Stimulated activated CD4-positive, alpha-beta T cell treated with anti-CD3 and anti-CD28 coated beads, Interleukin-1b, Interleukin-23, amount 100 ng/mL, for 24 hours (primary cell): ENCODE measurements at regions not wholly inside any gene's neighbourhood (a gene's known extent, or its start where the extent isn't known, plus 50 kb on each side); places are given as distances from the start of the nearest gene placed in this dataset.
"Not testable (repeated sequence)": the region's sequence is repeated elsewhere in the genome, so short reads cannot be mapped to it uniquely, and the experiment has no call there.

Experiments used
- DNase-seq, 4 experiments: peaks; one replicate each; pipeline ENCODE4 v3.0.0-alpha.2; 2020; ENCODE audit warnings: low read depth in 4 of 4, low spot score in 1 of 4

DNA sequence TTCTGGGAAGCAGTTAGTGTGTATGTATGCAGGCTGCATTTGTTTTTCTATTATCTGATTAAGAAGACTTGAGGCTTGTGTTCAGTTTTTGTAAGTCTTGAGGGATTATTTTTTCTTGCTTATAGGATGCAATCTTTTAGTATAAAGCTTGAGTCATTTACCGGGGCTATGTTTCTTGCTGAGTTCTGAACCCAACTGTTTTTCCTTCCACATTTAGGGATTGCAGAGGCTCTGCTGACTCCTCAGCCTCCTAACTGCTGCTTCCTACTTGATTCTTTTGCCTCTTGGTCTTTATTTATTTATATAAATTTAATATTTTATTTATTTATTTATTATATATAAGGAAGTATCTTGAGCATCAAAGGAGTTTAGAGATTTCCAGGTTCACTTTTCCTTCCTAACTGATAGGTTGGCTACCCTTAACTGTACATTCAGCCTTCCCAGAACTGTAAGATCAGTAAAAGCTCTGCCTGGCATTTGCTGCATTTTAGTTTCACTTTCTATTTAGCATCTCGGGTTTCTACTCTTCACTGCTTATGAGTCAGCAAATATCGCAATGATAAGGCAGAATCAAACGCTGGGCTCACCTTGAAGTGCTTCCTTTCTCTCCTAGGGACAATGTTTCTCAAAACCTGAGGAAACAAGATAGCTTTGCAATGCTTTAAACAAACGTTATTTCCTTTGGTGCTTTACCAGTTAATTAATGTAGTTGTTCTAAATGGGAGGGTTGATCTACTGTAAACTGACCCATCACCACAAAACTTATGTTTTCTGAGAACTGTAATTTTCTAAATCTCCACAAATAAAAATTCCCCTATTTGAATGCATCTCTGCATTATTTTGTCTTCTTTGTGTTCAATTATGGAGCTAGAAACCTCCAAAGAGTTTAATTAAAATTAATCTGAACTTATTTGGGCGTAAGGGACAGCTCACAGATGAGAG, 1183.7 kb upstream of the TMEM132C start:
- no peak for DNase-seq

DNA sequence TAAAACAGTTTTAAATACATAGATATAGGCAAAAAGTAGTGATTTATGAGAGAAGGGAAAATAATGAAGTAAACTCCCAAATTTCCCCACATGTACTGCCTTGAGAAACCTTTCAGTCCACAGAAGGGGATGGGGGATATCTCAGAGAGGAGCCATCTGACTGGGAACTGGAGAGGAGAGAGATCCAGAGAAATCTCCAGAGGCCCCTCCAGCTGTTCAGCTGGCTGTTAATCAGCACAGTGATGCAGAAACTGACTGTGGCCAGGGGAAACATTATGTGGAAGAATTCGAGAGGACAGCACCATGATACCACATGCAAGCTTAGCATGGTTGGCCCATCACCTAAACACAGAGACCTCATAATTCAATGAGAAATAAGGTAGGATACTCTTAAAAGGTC, 1165.9 kb upstream of the TMEM132C start:
- no peak for DNase-seq

DNA sequence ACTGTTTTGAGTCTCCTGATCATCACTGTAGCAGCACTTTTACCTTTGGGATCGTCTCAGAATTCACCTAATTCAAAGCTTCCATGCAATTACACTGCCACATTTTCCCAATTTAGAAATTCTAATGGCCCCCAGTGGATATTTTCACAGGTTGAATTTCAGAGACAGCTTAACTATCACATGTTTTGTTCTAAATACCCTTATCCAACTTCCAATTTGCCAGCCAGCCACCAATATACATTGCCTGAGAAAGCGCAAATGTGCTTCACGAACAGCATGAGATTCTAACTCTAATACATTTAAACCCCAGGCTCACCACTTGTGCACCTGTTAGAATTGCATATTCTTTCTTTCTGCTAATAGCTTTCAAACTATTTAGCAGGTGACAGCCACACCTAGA, 1160.9 kb upstream of the TMEM132C start:
- DNase-seq, result no peak

DNA sequence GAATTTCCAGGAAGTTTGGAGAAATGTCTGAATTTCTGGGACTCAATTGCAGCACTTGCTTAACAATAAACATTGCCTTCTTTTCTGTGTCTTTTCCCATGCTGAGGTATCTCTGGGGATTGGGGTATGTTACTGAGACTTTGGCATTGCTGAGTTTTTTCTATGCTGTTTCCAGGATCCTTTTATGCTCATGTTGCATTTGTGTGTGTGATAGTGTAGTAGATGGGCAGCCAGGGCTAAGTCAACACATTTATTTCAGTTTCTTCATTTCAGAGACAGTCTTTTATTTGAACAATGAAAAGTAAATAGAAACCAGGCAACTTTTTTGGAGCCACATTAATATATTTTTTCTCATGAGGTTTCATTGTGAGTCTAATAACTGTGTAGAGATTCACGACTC, 1160.3 kb upstream of the TMEM132C start:
- no peak for DNase-seq

DNA sequence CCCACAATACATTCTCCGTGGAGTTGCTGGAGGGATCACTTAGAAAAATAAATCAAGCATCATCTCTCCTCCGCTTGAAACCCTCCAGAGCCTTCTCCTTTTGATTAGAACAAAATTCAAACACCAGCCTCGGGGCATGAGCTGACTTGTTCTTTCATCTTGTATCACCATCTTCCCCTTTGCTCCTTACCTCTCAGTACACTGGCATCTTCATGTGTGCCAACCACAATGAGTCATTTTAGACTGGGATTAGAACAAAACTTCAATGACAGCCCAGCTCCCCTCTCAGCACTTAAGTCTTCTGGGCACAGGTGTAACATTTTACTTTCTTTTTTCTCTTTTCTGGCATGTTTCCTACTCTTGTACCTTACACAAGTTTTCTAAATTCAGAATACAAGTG, 1159.2 kb upstream of the TMEM132C start:
- DNase-seq, result no peak

DNA sequence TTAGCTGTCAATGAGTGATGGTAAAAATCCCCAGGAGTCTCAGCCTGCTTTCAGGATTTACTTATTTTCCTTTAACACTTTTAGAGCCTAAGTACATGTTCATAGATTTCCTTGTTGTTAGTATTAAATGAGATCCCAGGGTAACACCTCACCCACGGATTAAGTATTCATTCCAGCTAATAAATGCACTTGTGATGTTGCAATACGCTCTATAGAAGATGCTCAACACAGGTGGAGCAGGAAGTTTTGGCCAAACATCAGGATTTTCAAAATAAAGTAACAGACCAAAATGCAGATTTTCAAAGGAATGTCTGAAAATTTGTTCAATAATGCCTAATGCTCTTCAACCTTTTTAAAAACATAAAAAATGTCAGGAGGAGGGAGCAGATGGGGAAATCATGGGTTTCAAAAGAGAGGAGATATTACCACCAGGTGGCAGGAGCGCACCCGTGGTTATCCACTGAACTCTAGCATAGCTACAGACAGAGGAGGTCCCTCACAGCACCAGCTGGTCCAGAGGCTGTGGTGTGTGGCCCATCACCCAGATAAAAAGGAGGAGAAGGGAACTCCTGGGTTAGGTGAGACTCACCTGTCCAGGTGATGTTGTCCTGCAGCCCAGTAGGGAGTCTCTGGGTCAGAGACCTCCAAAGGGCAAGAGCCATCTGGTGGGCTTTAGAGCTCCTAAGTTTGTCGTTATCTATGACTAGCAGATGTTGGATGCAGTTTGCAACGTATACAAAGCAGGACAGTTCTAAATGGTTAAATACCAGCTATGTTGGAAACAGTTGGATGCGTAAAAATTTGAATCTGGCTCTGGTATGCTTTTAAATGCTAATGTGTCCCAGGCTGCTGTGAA, 1158.4 kb upstream of the TMEM132C start:
- DNase-seq, result peak in 2 of 4 experiments; percentile 11 to 30

DNA sequence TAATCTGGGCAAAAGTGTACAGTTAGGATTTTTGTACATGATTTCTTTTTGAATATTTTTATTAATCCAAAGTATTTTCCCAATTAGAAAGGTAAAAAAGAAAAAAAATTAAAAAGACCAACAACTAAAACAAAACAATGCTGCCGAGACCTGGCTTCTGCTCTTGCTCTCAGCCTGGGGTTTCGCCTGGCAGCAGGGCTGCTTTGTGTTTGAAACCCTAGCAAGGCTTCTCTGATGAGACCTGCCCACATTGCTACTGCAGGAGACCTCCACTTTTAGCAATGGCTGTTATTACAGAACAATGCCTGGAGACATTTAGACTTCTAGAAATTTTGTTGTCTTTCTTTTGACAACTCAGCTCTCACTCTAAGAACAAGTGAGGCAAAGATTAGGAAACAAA, 1153.0 kb upstream of the TMEM132C start:
- no peak for DNase-seq

DNA sequence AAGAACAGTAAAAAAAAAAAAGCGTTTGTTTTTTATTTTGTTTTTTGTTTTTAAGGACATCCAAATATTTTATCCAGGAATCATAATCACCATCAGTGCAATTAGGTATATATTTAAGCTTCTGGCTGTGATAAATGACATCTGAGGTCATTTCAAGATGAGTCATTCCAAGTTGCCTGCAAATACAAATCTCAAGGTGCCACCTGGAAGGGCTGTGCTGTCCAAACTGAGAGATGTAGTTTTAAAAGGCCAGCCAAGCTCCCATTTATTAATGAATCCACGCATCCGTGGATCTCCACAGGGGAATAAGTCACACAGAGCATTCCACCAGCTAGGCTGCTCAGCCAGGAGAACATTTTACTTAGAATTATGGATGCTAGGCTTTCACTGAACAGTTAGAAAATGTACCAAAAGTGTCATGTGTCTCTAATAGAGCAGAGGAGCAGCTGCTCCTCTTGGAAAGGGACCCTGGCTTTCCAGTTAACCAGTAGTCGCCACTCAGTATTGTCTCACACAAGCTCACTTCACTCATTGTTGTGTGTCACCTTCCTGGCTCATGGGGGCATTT, 1151.4 kb upstream of the TMEM132C start:
- no peak for DNase-seq

DNA sequence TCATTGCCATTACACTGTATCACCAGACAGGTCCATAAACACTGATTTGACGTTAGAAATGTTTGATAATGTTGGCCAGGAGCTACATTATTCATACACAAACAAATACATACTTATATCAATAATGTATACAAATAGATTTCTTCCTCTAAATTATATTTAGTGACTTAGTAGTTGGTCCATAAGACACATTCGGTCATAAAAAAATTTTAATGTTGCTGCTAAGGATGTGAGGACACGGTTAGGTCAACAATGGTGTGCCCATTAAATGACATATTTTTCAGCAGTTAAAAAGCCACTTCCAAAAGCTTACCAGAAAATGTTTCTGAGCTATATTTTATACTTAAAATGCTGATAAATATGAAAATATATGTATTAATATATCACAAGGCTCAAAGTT, 1148.7 kb upstream of the TMEM132C start:
- no peak for DNase-seq

DNA sequence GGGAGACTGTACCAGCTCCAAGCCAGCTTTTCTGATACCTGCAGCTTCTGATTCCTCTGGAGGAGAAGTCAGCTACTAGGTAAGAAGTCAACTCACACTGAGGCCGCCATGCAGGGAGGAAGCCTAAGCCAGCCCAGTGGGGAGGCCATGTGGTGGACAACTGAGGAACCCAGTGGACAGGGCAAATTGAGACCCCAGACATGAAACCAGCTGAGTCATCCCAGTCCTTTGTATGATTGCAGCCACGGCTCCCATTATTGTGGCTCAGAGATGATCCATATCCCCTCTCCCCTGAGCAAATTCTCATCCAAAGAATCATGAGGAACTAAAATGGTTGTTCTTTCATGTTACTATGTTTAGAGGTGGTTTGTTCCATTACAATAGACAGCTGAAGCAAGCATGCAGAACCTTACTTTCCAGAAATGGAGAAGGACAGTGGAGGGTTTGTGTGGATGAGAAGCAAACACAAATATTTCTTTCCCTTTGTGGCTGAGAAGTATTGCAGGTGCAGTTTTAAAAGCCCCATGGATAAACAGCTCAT, 1147.3 kb upstream of the TMEM132C start:
- no peak for DNase-seq

DNA sequence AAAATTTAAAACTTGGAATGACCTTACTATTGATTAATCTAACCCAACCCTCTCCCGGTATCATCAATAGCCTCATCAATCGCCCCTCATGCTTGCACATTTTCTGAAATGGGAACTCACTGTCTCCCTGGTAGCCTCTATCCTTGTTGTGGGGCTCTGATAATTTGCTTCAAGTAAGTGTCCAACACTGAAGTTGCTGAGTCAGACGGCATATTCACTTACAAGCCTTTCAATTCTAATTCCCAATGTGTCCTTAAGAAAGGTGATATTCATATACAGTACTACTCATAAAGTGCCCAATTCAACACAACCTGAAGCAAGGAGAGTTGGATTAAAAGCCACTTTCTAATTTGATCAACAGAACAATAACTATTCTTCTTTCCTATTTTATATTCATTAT, 1146.1 kb upstream of the TMEM132C start:
- no peak for DNase-seq

DNA sequence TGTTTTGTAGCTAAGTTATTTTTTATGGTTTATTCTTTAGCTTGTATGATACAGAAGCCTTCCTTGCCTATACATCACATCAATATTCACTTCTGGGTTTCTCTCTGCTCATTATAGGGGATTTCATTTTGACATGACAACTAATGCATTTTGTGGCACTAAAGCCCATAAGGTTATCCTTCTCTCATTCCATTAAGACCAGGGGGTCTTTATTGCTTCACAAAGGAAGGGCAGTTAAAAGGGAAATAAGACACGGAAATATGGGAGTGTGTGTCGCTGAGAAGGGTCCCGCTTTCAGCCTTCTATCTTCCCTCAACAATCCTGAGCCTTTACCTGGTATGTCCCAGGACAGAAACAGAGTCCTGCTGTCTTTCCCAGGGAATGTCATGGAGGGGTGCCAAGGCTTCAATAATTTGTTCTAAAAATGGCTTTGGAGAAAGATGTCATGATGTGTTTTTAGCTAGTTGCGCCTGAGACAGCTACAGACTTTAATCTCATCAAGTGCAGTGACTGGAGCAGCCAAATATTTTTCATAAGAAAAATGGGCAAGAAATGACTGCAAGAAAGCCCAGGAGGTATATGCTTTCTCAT, 1145.4 kb upstream of the TMEM132C start:
- DNase-seq, result no peak

DNA sequence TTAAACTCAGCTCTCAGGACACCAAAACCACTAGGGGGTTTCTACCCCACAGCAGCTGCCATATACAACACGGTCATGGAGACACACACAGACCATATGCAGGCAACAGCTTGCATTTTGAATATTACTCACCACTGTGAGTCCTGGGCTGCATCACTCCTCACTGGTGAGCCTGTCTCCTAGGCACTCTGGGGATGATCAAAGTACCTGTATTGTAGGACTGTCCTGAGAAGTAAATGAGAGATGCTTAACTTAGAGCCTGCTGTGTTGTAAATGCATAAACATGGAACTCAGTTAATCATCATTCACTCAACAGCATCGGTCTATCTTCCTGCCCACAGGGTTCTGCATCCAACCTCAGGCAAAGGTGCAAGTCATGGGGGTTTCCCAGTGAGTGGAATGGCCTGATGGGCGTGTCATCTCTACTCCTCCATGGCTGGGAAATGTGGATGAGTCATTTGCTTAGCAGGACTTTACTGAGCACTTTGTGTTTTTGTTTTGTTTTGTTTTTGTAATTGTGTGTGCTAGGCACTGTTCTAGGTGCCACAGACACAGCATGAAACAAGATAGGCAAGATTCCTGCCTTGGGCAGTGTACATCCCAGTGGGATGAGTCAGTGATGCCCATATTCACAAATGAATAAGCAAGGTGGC, 1141.2 kb upstream of the TMEM132C start:
- peak in 2 of 4 experiments; percentile 14 to 40 for DNase-seq

DNA sequence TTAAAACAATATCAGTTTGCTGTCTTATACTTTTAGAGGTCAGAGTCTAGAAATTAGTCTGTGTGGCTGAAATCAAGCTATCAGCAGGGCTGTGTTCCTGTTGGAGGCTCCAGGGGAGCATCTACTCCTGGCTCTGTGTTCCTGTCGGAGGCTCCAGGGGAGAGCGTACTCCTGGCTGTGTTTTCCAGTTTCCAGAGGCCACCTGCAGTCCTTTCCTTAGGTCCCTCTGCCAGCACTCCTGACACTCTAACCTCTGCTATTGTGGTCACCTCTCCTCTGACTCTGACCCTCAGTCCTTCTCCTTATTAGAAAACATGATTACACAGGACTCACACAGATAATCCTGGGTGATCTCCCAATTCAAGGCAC, 1140.7 kb upstream of the TMEM132C start:
- no peak for DNase-seq

DNA sequence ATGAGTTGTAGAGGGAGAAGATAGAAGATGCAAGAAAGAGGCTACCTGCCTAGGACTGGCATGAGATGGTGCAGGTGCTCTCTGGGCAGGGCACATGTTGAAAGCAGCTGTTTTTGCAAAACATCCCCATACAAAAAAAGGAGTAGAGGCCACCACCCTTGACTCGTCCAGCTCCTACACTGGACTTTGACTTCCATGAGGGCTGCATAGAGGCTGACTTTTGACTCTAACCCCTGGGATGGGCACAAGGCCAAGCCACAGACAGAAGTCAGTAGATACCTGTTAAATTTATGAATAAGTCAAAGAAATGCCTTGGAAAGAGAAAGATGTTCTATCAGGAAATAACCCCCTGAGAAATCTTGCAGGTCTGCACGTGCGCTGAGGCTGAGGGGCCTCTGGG, 1139.1 kb upstream of the TMEM132C start:
- no peak for DNase-seq

DNA sequence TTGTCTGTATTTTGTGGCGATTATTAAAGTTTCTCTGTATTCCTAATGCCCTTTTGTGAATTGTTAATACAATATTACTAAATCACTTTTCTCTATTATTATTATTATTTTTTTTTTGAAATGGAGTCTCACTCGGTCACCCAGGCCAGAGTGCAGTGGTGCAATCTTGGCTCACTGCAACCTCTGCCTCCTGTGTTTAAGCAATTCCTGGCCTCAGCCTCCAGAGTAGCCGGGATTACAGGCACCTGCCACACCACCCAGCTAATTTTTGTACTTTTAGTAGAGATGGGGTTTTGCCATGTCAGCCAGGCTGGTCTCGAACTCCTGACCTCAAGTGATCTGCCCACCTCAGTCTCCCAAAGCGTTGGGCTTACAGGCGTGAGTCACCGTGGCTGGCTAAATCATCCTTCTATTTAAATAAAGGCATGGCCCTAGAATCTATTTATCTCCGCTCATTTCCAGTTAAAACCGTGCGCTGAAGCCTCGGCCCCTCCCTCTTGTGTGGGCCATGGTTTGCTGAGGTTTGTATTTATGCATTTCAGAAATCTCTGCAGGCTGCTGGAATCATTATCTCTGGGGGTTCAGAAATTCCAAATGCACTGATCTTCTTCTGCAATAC, 1136.4 kb upstream of the TMEM132C start:
- no peak for DNase-seq

DNA sequence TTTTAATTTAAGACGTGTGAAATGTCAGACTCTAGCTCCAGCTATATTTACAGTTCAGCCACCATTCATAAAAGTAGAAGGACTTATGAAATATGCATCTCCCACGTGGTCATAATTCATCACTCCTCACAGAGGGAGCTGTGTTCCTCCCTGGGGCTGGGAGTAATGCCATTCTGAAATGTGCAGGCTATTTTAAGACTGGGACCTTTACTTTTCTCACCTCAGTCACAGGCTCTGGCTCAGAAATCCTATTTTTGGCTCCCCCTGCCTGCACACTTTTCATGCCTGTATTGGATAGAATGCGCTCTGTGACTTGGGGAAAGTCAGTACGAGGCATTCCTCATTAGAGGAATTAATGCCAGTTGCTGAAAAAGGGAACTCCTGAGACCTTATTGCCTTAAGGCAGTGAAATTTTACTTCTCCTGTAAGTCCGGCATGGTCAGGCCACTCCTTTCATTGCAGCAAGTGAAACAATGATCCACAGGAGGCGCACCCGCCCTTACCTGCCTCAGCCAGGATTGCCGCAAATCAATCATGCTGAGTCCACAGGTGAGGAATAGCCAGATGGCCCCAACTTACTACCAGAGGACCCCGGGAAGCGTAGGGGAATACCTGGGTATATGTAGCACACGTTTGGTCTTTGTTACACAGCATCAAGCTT, 1133.2 kb upstream of the TMEM132C start:
- no peak for DNase-seq

DNA sequence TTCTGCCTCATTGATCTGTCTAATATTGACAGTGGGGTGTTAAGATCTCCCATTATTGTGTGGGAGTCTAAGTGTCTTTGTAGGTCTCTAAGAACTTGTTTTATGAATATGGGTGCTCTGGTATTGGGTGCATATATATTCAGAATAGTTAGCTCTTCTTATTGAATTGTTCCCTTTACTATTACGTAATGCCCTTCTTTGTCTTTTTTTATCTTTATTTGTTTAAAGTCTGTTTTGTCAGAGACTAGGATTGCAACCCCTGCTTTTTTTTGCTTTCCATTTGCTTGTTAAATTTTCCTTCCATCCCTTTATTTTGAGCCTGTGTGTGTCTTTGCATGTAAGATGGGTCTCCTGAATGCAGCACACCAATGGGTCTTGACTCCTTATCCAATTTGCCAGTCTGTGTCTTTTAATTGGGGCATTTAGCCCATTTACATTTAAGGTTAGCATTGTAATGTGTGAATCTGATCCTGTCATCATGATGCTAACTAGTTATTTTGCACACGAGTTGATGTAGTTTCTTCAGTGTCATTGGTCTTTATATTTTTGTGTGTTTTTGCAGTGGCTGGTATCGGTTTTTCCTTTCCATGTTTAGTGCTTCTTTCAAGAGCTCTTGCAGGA, 1126.0 kb upstream of the TMEM132C start:
- not testable (repeated sequence) for DNase-seq

DNA sequence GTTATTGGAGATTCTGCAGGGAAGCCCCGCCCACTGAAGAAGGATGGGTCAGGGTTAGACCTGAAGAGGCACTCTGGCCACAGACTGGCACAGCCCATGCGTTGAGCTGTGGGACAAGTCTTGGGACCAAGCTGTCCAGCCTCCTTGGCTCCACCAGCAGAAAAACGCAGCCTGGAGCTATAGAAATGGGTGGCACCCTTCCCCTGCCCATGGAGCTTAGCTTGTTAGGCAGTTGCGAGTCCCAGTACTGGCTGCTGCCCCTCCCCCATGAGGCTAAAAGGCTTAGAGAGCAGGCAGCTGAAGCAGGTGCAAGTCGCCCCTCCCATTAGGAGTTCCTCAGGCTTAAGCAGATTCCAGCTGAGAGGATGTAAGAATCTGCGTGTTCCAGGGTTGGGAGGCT, 1124.0 kb upstream of the TMEM132C start:
- no peak for DNase-seq
